ENCODE measurements at regions not wholly inside any gene's neighbourhood (a gene's known extent, or its start where the extent isn't known, plus 50 kb on each side); places are given as distances from the start of the nearest gene placed in this dataset.

GRCh38 chr7:149620961-149621360 is 123.4 kb upstream of the ZNF746 start:
- DNase-seq (ENCODE audit: low read depth), result no peak
- TF ChIP-seq CTCF (IDR thresholded peaks at IDR 0.05; ENCODE audit: low read length, missing control alignments), result no peak
- H3K4me3 ChIP-seq (replicated peaks; ENCODE audit: low read depth, low read length), result no peak overlapping the region

- DNase-seq (ENCODE audit: low read depth), result no peak
- H3K4me3 ChIP-seq (replicated peaks; ENCODE audit: low read depth, low read length), result no peak overlapping the region
- TF ChIP-seq CTCF (IDR thresholded peaks at IDR 0.05; ENCODE audit: low read length, missing control alignments), result no peak
Measured at GRCh38 chr7:149616898-149617297, 119.3 kb upstream of the ZNF746 start.

- no peak for TF ChIP-seq CTCF (IDR thresholded peaks at IDR 0.05; ENCODE audit: low read length, missing control alignments)
- DNase-seq (ENCODE audit: low read depth), result no peak
- no peak overlapping the region for H3K4me3 ChIP-seq (replicated peaks; ENCODE audit: low read depth, low read length)
Measured at GRCh38 chr7:149615690-149616270, 118.2 kb upstream of the ZNF746 start.

GRCh38 chr7:149610441-149611011 is 112.9 kb upstream of the ZNF746 start:
- DNase-seq (ENCODE audit: low read depth), result no peak
- no peak for TF ChIP-seq CTCF (IDR thresholded peaks at IDR 0.05; ENCODE audit: low read length, missing control alignments)
- H3K4me3 ChIP-seq (replicated peaks; ENCODE audit: low read depth, low read length), result no peak overlapping the region

- H3K4me3 ChIP-seq (replicated peaks; ENCODE audit: low read depth, low read length), result no peak overlapping the region
- DNase-seq (ENCODE audit: low read depth), result no peak
- no peak for TF ChIP-seq CTCF (IDR thresholded peaks at IDR 0.05; ENCODE audit: low read length, missing control alignments)
Measured at GRCh38 chr7:149608168-149608567, 110.6 kb upstream of the ZNF746 start.

- DNase-seq (ENCODE audit: low read depth), result no peak
- no peak for TF ChIP-seq CTCF (IDR thresholded peaks at IDR 0.05; ENCODE audit: low read length, missing control alignments)
- no peak overlapping the region for H3K4me3 ChIP-seq (replicated peaks; ENCODE audit: low read depth, low read length)
Measured at GRCh38 chr7:149607683-149608082, 110.1 kb upstream of the ZNF746 start.

GRCh38 chr7:149606826-149607225 is 109.2 kb upstream of the ZNF746 start:
- DNase-seq (ENCODE audit: low read depth), result no peak
- TF ChIP-seq CTCF (IDR thresholded peaks at IDR 0.05; ENCODE audit: low read length, missing control alignments), result no peak
- H3K4me3 ChIP-seq (replicated peaks; ENCODE audit: low read depth, low read length), result no peak overlapping the region

All from fibroblast of pulmonary artery (primary cell).